Stomach (tissue), 8 donors: ENCODE measurements at regions not wholly inside any gene's neighbourhood (a gene's known extent, or its start where the extent isn't known, plus 50 kb on each side); places are given as distances from the start of the nearest gene placed in this dataset.
"Not testable (repeated sequence)": the region's sequence is repeated elsewhere in the genome, so short reads cannot be mapped to it uniquely, and the experiment has no call there.

Experiments
- DNase-seq, 2 donors: peaks; one replicate each; pipeline versions ENCODE4 v3.0.0 to v3.0.0-alpha.2; 2013 to 2019
- H3K27ac ChIP-seq, 5 donors: fragments of 200-600 bp in 4 of 5; sonication (generic) in 4 of 5; one replicate each; pipeline ENCODE4 v1.5.1; 2013 to 2019; ENCODE audit warnings: mild to moderate bottlenecking in 1 of 5, moderate library complexity in 1 of 5
- H3K27me3 ChIP-seq, 3 donors: fragments of 200-600 bp; sonication (generic); one replicate each; pipeline ENCODE4 v1.5.1; 2017 to 2019; ENCODE audit warnings: mixed run types in 1 of 3
- H3K36me3 ChIP-seq, 4 donors: fragments of 200-600 bp; sonication (generic); 1 replicate in 3 of 4; 2 replicates in 1 of 4; pipeline ENCODE4 v1.5.1; 2016 to 2019
- H3K4me1 ChIP-seq, 4 donors: fragments of 200-600 bp; sonication (generic); one replicate each; pipeline ENCODE4 v1.5.1; 2016 to 2019
- H3K4me3 ChIP-seq, 4 donors: fragments of 200-600 bp; sonication (generic) in 3 of 4; one replicate each; pipeline ENCODE4 v1.5.1; 2016 to 2019; ENCODE audit warnings: mild to moderate bottlenecking in 1 of 4
- H3K9me3 ChIP-seq, 4 donors: fragments of 200-600 bp; sonication (generic); one replicate each; pipeline ENCODE4 v1.5.1; 2016 to 2019
- EP300 ChIP-seq: sonication (generic); formaldehyde crosslinking; IDR thresholded peaks from one replicate; pipeline ENCODE4 v1.6.1; 2017; ENCODE audit warnings: antibody characterized with exemption
- POLR2A ChIP-seq, 4 donors: fragments of 450-650 bp; IDR thresholded peaks; one replicate each; pipeline ENCODE4 v1.6.1; 2016; ENCODE audit warnings: antibody characterized with exemption in 4 of 4, control low read depth in 2 of 4, mild to moderate bottlenecking in 1 of 4, moderate library complexity in 1 of 4
- POLR2AphosphoS5 ChIP-seq, 3 donors: sonication (generic); formaldehyde crosslinking; IDR thresholded peaks; one replicate each; pipeline ENCODE4 v1.6.1; 2016; ENCODE audit warnings: antibody characterized with exemption in 3 of 3
- WGBS, 5 donors: extraction: QIAGEN DNeasy Blood & Tissue Kit in 3 of 5; methylation state at CpG; one replicate each; pipeline versions ENCODE4 v1.1.5 to v1.1.7; 2013 to 2018; 5-methylcytosine and 5-hydroxymethylcytosine counted together
- intact Hi-C: fragments of 100-400 bp; cut with DNase I; formaldehyde crosslinking; loops from one replicate; pipeline ENCODE4 v1.15.1; 2023; ENCODE audit warnings: low total_unique reads
- TF ChIP-seq, protein P1 (sequence below), 7 experiments: fragments of 450-650 bp in 4 of 7; fragments of 200-600 bp in 3 of 7; sonication (generic) in 3 of 7; IDR thresholded peaks; one replicate each; pipeline ENCODE4 v1.5.1; 2016 to 2019; ENCODE audit warnings: antibody characterized with exemption in 7 of 7, control low read depth in 2 of 7, mild to moderate bottlenecking in 1 of 7
- donor health status: healthy with polysubstance abuse.
- donor health status: Bipolar disorder and iron deficiency.
- donor health status: healthy.

- Histone ChIP-seq H3K27me3 (peaks cover 0 to 35% (median 0%) of the 10 kb centered on the region in 3 donors), H3K36me3 (no peaks in the 10 kb centered on the region), H3K4me3 (peak overlapping the region; percentile 46 to 69 (median 53)), H3K27ac (no peak overlapping the region), H3K4me1 (peaks cover 0 to 35% (median 19%) of the 10 kb centered on the region in 4 donors), H3K9me3 (no peaks in the 10 kb centered on the region)
- intact Hi-C loops: no loop called here
- 3 to 9% (median 6%) methylated on average over 21 of the region's 21 CpGs for WGBS, 5 donors
- TF ChIP-seq, protein P1, sequence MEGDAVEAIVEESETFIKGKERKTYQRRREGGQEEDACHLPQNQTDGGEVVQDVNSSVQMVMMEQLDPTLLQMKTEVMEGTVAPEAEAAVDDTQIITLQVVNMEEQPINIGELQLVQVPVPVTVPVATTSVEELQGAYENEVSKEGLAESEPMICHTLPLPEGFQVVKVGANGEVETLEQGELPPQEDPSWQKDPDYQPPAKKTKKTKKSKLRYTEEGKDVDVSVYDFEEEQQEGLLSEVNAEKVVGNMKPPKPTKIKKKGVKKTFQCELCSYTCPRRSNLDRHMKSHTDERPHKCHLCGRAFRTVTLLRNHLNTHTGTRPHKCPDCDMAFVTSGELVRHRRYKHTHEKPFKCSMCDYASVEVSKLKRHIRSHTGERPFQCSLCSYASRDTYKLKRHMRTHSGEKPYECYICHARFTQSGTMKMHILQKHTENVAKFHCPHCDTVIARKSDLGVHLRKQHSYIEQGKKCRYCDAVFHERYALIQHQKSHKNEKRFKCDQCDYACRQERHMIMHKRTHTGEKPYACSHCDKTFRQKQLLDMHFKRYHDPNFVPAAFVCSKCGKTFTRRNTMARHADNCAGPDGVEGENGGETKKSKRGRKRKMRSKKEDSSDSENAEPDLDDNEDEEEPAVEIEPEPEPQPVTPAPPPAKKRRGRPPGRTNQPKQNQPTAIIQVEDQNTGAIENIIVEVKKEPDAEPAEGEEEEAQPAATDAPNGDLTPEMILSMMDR (IDR thresholded peaks at IDR 0.05): peak in 5 of 7 experiments; percentile 22 to 56 (median 38)
- no peak for TF ChIP-seq EP300
- peak; percentile 55 to 80 for DNase-seq
Observed at GRCh38 chr10:55629793-55630490, 731.1 kb downstream of the ZWINT start.

GRCh38 chr10:55628260-55628701 is 732.8 kb downstream of the ZWINT start:
- TF ChIP-seq POLR2A (IDR thresholded peaks at IDR 0.05) (no peak), POLR2AphosphoS5 (IDR thresholded peaks at IDR 0.05) (no peak), EP300 (no peak)
- TF ChIP-seq, protein P1 (IDR thresholded peaks at IDR 0.05): no peak
- Histone ChIP-seq H3K4me3 (peak overlapping the region; percentile 31 to 41 (median 38)), H3K9me3 (no peaks in the 10 kb centered on the region), H3K4me1 (peaks cover 0 to 35% (median 19%) of the 10 kb centered on the region in 4 donors), H3K36me3 (no peaks in the 10 kb centered on the region), H3K27ac (peak overlapping the region in 2 of 5 donors; percentile 13 to 43), H3K27me3 (peaks cover 0 to 35% (median 0%) of the 10 kb centered on the region in 3 donors)
- peak; percentile 38 to 46 for DNase-seq
- intact Hi-C loops: no loop called here
- 1 to 4% (median 3%) methylated on average over 20 to 30 of the region's 30 CpGs for WGBS, 5 donors

DNA sequence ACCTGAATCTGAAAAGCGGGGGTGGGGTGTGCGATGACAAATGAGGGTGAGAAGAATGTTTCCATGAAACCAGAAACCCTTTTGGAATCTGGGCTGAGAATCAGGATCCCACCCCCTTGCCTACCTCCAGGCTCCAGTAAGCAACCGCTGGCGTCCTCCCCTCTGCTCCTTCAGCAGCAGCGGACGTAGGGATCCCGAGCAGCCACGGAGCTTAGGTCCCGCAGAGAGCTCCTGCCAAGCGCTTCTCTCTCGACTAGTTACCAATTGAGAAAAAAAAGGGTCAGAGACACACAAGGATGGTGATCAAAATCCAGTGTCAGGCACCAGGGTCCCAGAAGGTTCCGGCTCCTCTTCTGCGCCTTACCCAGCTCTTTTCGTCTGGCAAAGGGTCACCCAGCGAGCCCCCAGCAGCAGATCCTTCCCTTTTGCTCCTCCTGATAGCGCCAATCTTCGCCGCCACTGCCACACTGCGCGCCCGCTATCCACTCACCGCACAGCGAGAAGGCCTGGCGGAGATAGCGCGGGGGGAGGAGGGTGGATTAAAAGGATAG is 733.5 kb downstream of the ZWINT start:
- TF ChIP-seq POLR2AphosphoS5 (IDR thresholded peaks at IDR 0.05): no peak
- no peak for TF ChIP-seq POLR2A (IDR thresholded peaks at IDR 0.05)
- TF ChIP-seq, protein P1 (IDR thresholded peaks at IDR 0.05): no peak
- TF ChIP-seq EP300: no peak
- DNase-seq: peak in 1 of 2 donors; percentile 28
- peaks cover 0 to 35% (median 19%) of the 10 kb centered on the region in 4 donors for H3K4me1 ChIP-seq
- H3K36me3 ChIP-seq: no peaks in the 10 kb centered on the region
- peaks cover 0 to 35% (median 0%) of the 10 kb centered on the region in 3 donors for H3K27me3 ChIP-seq
- H3K27ac ChIP-seq: peak overlapping the region in 2 of 5 donors; percentile 13 to 43
- H3K9me3 ChIP-seq: no peaks in the 10 kb centered on the region
- intact Hi-C loops: no loop called here
- peak overlapping the region; percentile 31 to 41 (median 38) for H3K4me3 ChIP-seq
- WGBS, 5 donors: 3 to 10% (median 5%) methylated on average over 18 to 26 of the region's 26 CpGs

DNA sequence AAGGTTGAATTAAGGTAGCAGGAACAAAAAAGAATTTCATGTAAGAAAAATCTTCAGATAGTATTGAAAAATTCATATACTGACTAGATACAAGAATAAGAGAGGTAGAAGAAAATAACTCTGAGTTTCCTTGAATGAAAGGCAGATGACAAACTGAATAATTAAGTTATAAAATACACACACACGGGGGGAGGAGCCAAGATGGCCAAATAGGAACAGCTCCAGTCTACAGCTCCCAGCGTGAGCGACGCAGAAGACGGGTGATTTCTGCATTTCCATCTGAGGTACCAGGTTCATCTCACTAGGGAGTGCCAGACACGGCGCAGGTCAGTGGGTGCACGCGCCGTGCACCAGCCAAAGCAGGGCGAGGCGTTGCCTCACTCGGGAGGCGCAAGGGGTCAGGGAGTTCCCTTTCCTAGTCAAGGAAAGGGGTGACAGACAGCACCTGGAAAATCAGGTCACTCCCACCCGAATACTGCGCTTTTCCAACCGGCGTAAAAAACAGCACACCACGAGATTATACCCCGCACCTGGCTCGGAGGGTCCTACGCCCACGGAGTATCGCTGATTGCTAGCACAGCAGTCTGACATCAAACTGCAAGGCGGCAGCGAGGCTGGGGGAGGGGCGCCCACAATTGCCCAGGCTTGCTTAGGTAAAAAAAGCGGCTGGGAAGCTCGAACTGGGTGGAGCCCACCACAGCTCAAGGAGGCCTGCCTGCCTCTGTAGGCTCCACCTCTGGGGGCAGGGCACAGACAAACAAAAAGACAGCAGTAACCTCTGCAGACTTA is 759.2 kb downstream of the ZWINT start:
- H3K27ac ChIP-seq, H3K9me3 ChIP-seq, H3K27me3 ChIP-seq, H3K36me3 ChIP-seq, intact Hi-C loops, H3K4me1 ChIP-seq: not testable (repeated sequence)
- peak in 1 of 2 donors; percentile 6 for DNase-seq
- WGBS, 5 donors: 1 to 8% (median 3%) methylated on average over 13 to 29 of the region's 29 CpGs
- H3K4me3 ChIP-seq: peak overlapping the region in 3 of 4 donors; percentile 19 to 29 (median 22)
